ENCODE measurements at regions not wholly inside any gene's neighbourhood (a gene's known extent, or its start where the extent isn't known, plus 50 kb on each side); places are given as distances from the start of the nearest gene placed in this dataset.

GRCh38 chr6:1497761-1498105 lies 108.4 kb downstream of the FOXF2 start:
- H3K36me3 ChIP-seq = no peaks in the 10 kb centered on the region
- H3K4me1 ChIP-seq = peaks cover 0 to 48% (median 39%) of the 10 kb centered on the region in 4 donors
- intact Hi-C loops (cut with DNase I) = no loop called here
- H3K27ac ChIP-seq = peak overlapping the region in 3 of 4 donors; percentile 55 to 68 (median 67)
- DNase-seq = no peak
- no peaks in the 10 kb centered on the region for H3K27me3 ChIP-seq
- no peak overlapping the region for H3K4me3 ChIP-seq
- no peak for TF ChIP-seq EP300 (IDR thresholded peaks at IDR 0.05)
- TF ChIP-seq POLR2AphosphoS5 (IDR thresholded peaks at IDR 0.05) = no peak
- TF ChIP-seq POLR2A (IDR thresholded peaks at IDR 0.05) = no peak
- no peak for TF ChIP-seq CTCF (IDR thresholded peaks at IDR 0.05)
- 67 to 83% methylated on average over 4 of the region's 4 CpGs for WGBS, 2 donors
- H3K9me3 ChIP-seq = no peaks in the 10 kb centered on the region

GRCh38 chr6:1498491-1499113 lies 109.2 kb downstream of the FOXF2 start:
- Histone ChIP-seq H3K4me1 (peaks cover 0 to 48% (median 39%) of the 10 kb centered on the region in 4 donors), H3K27me3 (no peaks in the 10 kb centered on the region), H3K27ac (peak overlapping the region in 3 of 4 donors; percentile 55 to 68 (median 67)), H3K4me3 (no peak overlapping the region), H3K36me3 (no peaks in the 10 kb centered on the region), H3K9me3 (no peaks in the 10 kb centered on the region)
- TF ChIP-seq POLR2AphosphoS5 (IDR thresholded peaks at IDR 0.05) (no peak), CTCF (IDR thresholded peaks at IDR 0.05) (no peak), POLR2A (IDR thresholded peaks at IDR 0.05) (no peak), EP300 (IDR thresholded peaks at IDR 0.05) (no peak)
- no peak for DNase-seq
- intact Hi-C loops (cut with DNase I) = no loop called here
- 84% methylated on average over 8 of the region's 8 CpGs for WGBS, 2 donors

GRCh38 chr6:1499777-1500176 lies 109.9 kb upstream of the FOXC1 start:
- H3K27me3 ChIP-seq = no peaks in the 10 kb centered on the region
- intact Hi-C loops (cut with DNase I) = no loop called here
- no peaks in the 10 kb centered on the region for H3K36me3 ChIP-seq
- 60 to 83% methylated on average over 8 of the region's 8 CpGs for WGBS, 2 donors
- no peak for TF ChIP-seq EP300 (IDR thresholded peaks at IDR 0.05)
- no peak for TF ChIP-seq POLR2A (IDR thresholded peaks at IDR 0.05)
- TF ChIP-seq POLR2AphosphoS5 (IDR thresholded peaks at IDR 0.05) = no peak
- H3K4me3 ChIP-seq = no peak overlapping the region
- no peak for DNase-seq
- H3K9me3 ChIP-seq = no peaks in the 10 kb centered on the region
- peaks cover 0 to 48% (median 39%) of the 10 kb centered on the region in 4 donors for H3K4me1 ChIP-seq
- H3K27ac ChIP-seq = peak overlapping the region in 2 of 4 donors; percentile 0 to 67

- Histone ChIP-seq H3K4me1 (peaks cover 0 to 48% (median 39%) of the 10 kb centered on the region in 4 donors), H3K9me3 (no peaks in the 10 kb centered on the region), H3K4me3 (no peak overlapping the region), H3K27me3 (no peaks in the 10 kb centered on the region), H3K27ac (no peak overlapping the region), H3K36me3 (no peaks in the 10 kb centered on the region)
- WGBS, 2 donors = 17 to 66% methylated on average over 11 of the region's 11 CpGs
- DNase-seq = no peak
- intact Hi-C loops (cut with DNase I) = no loop called here
- TF ChIP-seq POLR2AphosphoS5 (IDR thresholded peaks at IDR 0.05) = no peak
- no peak for TF ChIP-seq EP300 (IDR thresholded peaks at IDR 0.05)
- TF ChIP-seq POLR2A (IDR thresholded peaks at IDR 0.05) = no peak
- TF ChIP-seq CTCF (IDR thresholded peaks at IDR 0.05) = no peak
Measured at GRCh38 chr6:1500913-1501312, 108.8 kb upstream of the FOXC1 start.

GRCh38 chr6:1502041-1502440 lies 107.7 kb upstream of the FOXC1 start:
- 44 to 69% methylated on average over 7 of the region's 7 CpGs for WGBS, 2 donors
- DNase-seq = no peak
- intact Hi-C loops (cut with DNase I) = no loop called here
- TF ChIP-seq POLR2A (IDR thresholded peaks at IDR 0.05) (no peak), EP300 (IDR thresholded peaks at IDR 0.05) (no peak), CTCF (IDR thresholded peaks at IDR 0.05) (no peak), POLR2AphosphoS5 (IDR thresholded peaks at IDR 0.05) (no peak)
- H3K9me3 ChIP-seq = no peaks in the 10 kb centered on the region
- H3K36me3 ChIP-seq = no peaks in the 10 kb centered on the region
- no peak overlapping the region for H3K27ac ChIP-seq
- H3K27me3 ChIP-seq = peaks cover 0 to 6% (median 0%) of the 10 kb centered on the region in 3 donors
- peaks cover 0 to 42% (median 35%) of the 10 kb centered on the region in 4 donors for H3K4me1 ChIP-seq
- H3K4me3 ChIP-seq = no peak overlapping the region
